CD8-positive, alpha-beta memory T cell (primary cell): ENCODE measurements at regions not wholly inside any gene's neighbourhood (a gene's known extent, or its start where the extent isn't known, plus 50 kb on each side); places are given as distances from the start of the nearest gene placed in this dataset.

Experiments used
- CTCF ChIA-PET: fragments of 350-600 bp; sonication (Branson Sonifier 250); formaldehyde crosslinking; loops from one replicate; lab custom pipeline; 2021; ENCODE audit warnings: antibody characterized with exemption; lab: Charles Lee
- POLR2A ChIA-PET: fragments of 350-600 bp; sonication (Branson Sonifier 250); formaldehyde crosslinking; loops from one replicate; lab custom pipeline; 2021; ENCODE audit warnings: antibody characterized with exemption; lab: Charles Lee
- DNase-seq, 5 donors: peaks; one replicate each; pipeline versions ENCODE4 v3.0.0 to v3.0.0-alpha.2; 2020 to 2022; ENCODE audit warnings: mixed read lengths in 1 of 5
- H3K27ac ChIP-seq: one replicate; pipeline ENCODE4 v1.7.0; 2013; ENCODE audit warnings: low read depth, mild to moderate bottlenecking, low read length, moderate library complexity
- H3K27me3 ChIP-seq: 2 replicates; pipeline ENCODE4 v1.7.0; 2013; ENCODE audit warnings: low read length, mild to moderate bottlenecking; ENCODE audit not compliant: insufficient read depth, poor library complexity, severe bottlenecking
- H3K36me3 ChIP-seq: 2 replicates; pipeline ENCODE4 v1.7.0; 2013; ENCODE audit warnings: mild to moderate bottlenecking, low read length, moderate library complexity; ENCODE audit not compliant: insufficient read depth
- H3K4me1 ChIP-seq: 2 replicates; pipeline ENCODE4 v1.7.0; 2013; ENCODE audit warnings: mild to moderate bottlenecking, low read length, moderate library complexity; ENCODE audit not compliant: insufficient read depth
- H3K4me3 ChIP-seq: 2 replicates; pipeline ENCODE4 v1.7.0; 2013; ENCODE audit warnings: mild to moderate bottlenecking, low read length
- H3K9me3 ChIP-seq: 2 replicates; pipeline ENCODE4 v1.7.0; 2013; ENCODE audit warnings: mild to moderate bottlenecking, low read length
- H3K27ac Mint-ChIP-seq, 8 donors: one replicate each; pipeline ENCODE4 v1.8.0; 2020 to 2021; ENCODE audit warnings: mixed read lengths in 8 of 8, mild to moderate bottlenecking in 6 of 8, inconsistent platforms in 3 of 8, moderate library complexity in 3 of 8
- H3K27me3 Mint-ChIP-seq, 2 donors: one replicate each; pipeline ENCODE4 v1.8.0; 2020 to 2021; ENCODE audit warnings: mixed read lengths in 2 of 2, mild to moderate bottlenecking in 1 of 2, moderate library complexity in 1 of 2
- H3K36me3 Mint-ChIP-seq, 3 donors: one replicate each; pipeline ENCODE4 v1.8.0; 2020 to 2021; ENCODE audit warnings: mixed read lengths in 3 of 3, inconsistent platforms in 1 of 3, mild to moderate bottlenecking in 1 of 3
- H3K4me1 Mint-ChIP-seq, 3 donors: one replicate each; pipeline ENCODE4 v1.8.0; 2020 to 2021; ENCODE audit warnings: mixed read lengths in 3 of 3, inconsistent platforms in 1 of 3, mild to moderate bottlenecking in 1 of 3
- H3K4me3 Mint-ChIP-seq, 7 donors: one replicate each; pipeline ENCODE4 v1.8.0; 2020 to 2021; ENCODE audit warnings: mixed read lengths in 7 of 7, mild to moderate bottlenecking in 6 of 7, moderate library complexity in 4 of 7, inconsistent platforms in 2 of 7
- H3K9me3 Mint-ChIP-seq, 5 donors: one replicate each; pipeline ENCODE4 v1.8.0; 2020 to 2022; ENCODE audit warnings: mixed read lengths in 5 of 5, mild to moderate bottlenecking in 3 of 5, moderate library complexity in 2 of 5, inconsistent platforms in 1 of 5

DNA sequence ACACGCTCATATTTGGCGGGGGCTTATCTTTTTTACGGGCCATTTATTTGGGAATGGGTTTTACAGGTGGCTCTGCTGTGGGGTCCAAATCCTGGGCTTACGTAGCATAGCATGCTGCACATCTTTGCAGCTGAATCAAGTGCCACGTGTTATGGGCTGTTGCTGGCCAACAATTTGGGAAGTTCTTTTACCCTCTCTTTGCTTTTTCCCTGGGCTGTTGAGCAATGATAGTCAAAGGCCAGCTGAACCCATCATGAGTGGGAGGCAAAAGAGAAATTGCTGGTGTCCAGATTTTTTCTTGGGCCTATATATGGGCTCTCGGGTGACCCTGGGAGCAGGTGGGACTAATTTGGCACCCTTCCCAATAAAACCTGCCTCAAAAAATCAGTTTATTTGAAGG lies 209.3 kb upstream of the SATB1 start:
- Mint-ChIP-seq H3K4me3 (no peak overlapping the region), H3K9me3 (peaks cover 0 to 2% (median 0%) of the 10 kb centered on the region in 5 donors), H3K27me3 (no peaks in the 10 kb centered on the region), H3K27ac (no peak overlapping the region), H3K4me1 (peaks cover 0 to 6% (median 0%) of the 10 kb centered on the region in 3 donors), H3K36me3 (peaks cover 0 to 7% (median 3%) of the 10 kb centered on the region in 3 donors)
- ChIA-PET POLR2A (no interaction called here), CTCF (no interaction called here)
- Histone ChIP-seq H3K4me1 (no peaks in the 10 kb centered on the region), H3K4me3 (no peak overlapping the region), H3K9me3 (no peaks in the 10 kb centered on the region), H3K27me3 (no peaks in the 10 kb centered on the region), H3K36me3 (no peaks in the 10 kb centered on the region), H3K27ac (no peak overlapping the region)
- DNase-seq: no peak

DNA sequence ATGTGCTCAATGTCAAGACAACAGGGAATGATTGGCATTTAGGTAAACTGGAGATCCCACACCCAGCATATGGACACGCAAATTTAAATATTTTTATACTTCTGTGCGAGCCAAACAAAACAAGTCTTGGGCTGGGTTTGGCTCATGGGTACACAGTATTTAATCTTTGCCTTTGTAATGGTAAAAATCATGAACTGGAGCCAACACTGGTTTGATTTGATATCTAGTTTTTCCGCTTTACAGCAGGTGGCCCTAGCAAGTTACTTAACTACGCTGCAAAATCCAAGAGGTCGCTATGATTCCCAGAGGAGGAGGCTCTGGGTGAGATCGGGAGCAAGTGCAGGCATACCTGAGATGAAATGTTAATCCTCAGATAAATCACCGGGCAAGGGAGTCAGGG lies 207.9 kb upstream of the SATB1 start:
- no peaks in the 10 kb centered on the region for H3K27me3 ChIP-seq
- H3K9me3 ChIP-seq: no peaks in the 10 kb centered on the region
- Mint-ChIP-seq H3K4me3 (no peak overlapping the region), H3K36me3 (peaks cover 0 to 5% (median 3%) of the 10 kb centered on the region in 3 donors), H3K27ac (no peak overlapping the region), H3K9me3 (peaks cover 0 to 2% (median 0%) of the 10 kb centered on the region in 5 donors), H3K4me1 (peaks cover 0 to 4% (median 0%) of the 10 kb centered on the region in 3 donors), H3K27me3 (no peaks in the 10 kb centered on the region)
- POLR2A ChIA-PET: no interaction called here
- H3K4me1 ChIP-seq: no peaks in the 10 kb centered on the region
- no peak overlapping the region for H3K4me3 ChIP-seq
- CTCF ChIA-PET: no interaction called here
- no peak for DNase-seq
- no peaks in the 10 kb centered on the region for H3K36me3 ChIP-seq
- no peak overlapping the region for H3K27ac ChIP-seq

DNA sequence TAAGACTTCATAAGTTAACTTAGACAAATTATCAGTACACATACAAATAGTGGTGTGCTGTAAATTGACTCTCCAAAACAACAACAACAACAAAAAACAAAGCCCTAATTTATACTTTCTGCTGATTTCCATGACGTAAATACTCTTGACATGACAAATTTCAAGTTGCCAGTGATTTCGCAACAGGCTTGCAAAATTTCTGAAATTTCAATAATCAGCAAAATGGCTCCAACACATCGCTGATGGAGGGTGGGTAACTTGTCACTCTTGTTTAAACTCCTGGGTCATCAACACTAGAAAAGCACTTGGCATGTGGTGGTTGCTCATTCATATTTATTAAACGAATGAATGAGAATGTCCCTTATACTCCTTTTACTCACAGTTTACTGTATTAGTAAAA lies 205.2 kb upstream of the SATB1 start:
- H3K9me3 Mint-ChIP-seq: no peaks in the 10 kb centered on the region
- no peak overlapping the region for H3K4me3 Mint-ChIP-seq
- POLR2A ChIA-PET: no interaction called here
- H3K36me3 Mint-ChIP-seq: peaks cover 0 to 6% (median 0%) of the 10 kb centered on the region in 3 donors
- Histone ChIP-seq H3K4me3 (no peak overlapping the region), H3K9me3 (no peaks in the 10 kb centered on the region), H3K27me3 (no peaks in the 10 kb centered on the region), H3K4me1 (no peaks in the 10 kb centered on the region), H3K27ac (no peak overlapping the region), H3K36me3 (no peaks in the 10 kb centered on the region)
- no peak overlapping the region for H3K27ac Mint-ChIP-seq
- H3K4me1 Mint-ChIP-seq: peaks cover 0 to 4% (median 0%) of the 10 kb centered on the region in 3 donors
- CTCF ChIA-PET: no interaction called here
- no peak for DNase-seq
- no peaks in the 10 kb centered on the region for H3K27me3 Mint-ChIP-seq

DNA sequence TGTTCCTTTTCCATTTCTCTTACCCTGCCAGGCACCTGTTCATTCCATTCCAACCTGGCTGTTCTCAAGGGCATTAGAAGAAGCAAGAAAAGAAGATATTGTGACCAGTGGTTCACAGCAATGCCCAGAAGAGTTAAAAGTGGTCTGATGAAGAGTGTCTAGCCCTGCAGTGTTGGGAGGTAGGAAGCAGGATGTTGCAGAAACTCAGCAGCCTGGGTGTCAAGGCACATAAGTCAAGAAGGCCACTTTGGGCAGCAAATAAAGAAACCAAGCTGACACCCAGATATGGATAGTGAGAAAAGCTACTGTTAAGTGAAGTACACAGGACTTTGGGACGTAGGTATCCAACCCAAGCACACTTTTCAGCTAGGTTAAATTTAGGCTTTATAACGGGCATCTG lies 199.9 kb upstream of the SATB1 start:
- Mint-ChIP-seq H3K27ac (peak overlapping the region in 1 of 8 donors; percentile 25), H3K4me1 (peaks cover 0 to 8% (median 0%) of the 10 kb centered on the region in 3 donors), H3K27me3 (peaks cover 0 to 3% of the 10 kb centered on the region in 2 donors), H3K36me3 (peaks cover 0 to 16% (median 0%) of the 10 kb centered on the region in 3 donors), H3K4me3 (no peak overlapping the region), H3K9me3 (no peaks in the 10 kb centered on the region)
- POLR2A ChIA-PET: no interaction called here
- CTCF ChIA-PET: no interaction called here
- no peak overlapping the region for H3K4me3 ChIP-seq
- no peaks in the 10 kb centered on the region for H3K9me3 ChIP-seq
- H3K27me3 ChIP-seq: no peaks in the 10 kb centered on the region
- no peak for DNase-seq
- no peaks in the 10 kb centered on the region for H3K36me3 ChIP-seq
- H3K4me1 ChIP-seq: no peaks in the 10 kb centered on the region
- no peak overlapping the region for H3K27ac ChIP-seq

DNA sequence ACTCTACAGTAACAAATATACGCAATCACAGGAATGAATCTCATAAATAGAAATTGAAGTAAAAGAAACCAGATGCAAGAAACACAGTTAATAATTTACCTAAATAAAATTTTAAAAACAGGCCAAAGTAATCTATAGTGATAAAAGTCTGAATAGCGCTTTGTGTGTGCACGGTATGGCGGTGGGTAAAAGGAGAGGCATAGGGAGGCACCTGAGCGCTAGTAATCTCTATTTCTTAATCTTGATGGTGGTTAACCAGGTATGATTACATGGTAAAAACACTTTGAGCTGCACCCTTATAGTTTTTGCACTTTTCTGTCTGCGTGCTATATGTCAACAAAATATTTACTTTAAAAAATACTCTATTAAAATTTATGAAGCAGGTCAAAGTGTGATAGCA lies 198.1 kb upstream of the SATB1 start:
- Histone ChIP-seq H3K4me3 (no peak overlapping the region), H3K27me3 (no peaks in the 10 kb centered on the region), H3K36me3 (no peaks in the 10 kb centered on the region), H3K4me1 (no peaks in the 10 kb centered on the region), H3K27ac (no peak overlapping the region), H3K9me3 (no peaks in the 10 kb centered on the region)
- no peak overlapping the region for H3K4me3 Mint-ChIP-seq
- peaks cover 0 to 3% of the 10 kb centered on the region in 2 donors for H3K27me3 Mint-ChIP-seq
- peaks cover 0 to 16% (median 0%) of the 10 kb centered on the region in 3 donors for H3K36me3 Mint-ChIP-seq
- POLR2A ChIA-PET: no interaction called here
- CTCF ChIA-PET: no interaction called here
- no peak for DNase-seq
- peaks cover 0 to 8% (median 0%) of the 10 kb centered on the region in 3 donors for H3K4me1 Mint-ChIP-seq
- no peaks in the 10 kb centered on the region for H3K9me3 Mint-ChIP-seq
- H3K27ac Mint-ChIP-seq: no peak overlapping the region

DNA sequence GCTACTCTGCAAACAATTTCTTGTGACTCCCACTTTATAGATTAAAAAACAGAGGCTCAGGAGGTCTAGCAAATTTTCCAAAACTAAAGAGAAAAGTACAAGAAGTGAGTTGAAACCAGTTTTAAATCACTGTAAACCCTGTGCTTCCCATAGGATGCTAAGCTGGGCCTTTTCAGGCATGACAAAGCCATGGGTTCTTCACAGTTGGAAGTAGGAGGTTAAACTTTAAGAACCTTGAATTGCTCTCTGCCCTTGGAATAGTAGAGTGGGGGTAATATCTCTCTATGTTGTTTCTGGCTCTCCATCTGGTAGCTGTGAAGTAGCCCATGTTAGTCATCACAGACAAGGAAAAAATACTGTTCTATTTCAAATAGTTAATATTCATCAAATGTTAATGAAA lies 193.6 kb upstream of the SATB1 start:
- Mint-ChIP-seq H3K36me3 (peaks cover 0 to 10% (median 0%) of the 10 kb centered on the region in 3 donors), H3K27me3 (peaks cover 0 to 3% of the 10 kb centered on the region in 2 donors), H3K4me1 (peaks cover 0 to 6% (median 1%) of the 10 kb centered on the region in 3 donors), H3K27ac (no peak overlapping the region), H3K9me3 (no peaks in the 10 kb centered on the region), H3K4me3 (no peak overlapping the region)
- no peak for DNase-seq
- Histone ChIP-seq H3K36me3 (no peaks in the 10 kb centered on the region), H3K27ac (no peak overlapping the region), H3K27me3 (no peaks in the 10 kb centered on the region), H3K4me3 (no peak overlapping the region), H3K9me3 (no peaks in the 10 kb centered on the region), H3K4me1 (no peaks in the 10 kb centered on the region)
- ChIA-PET CTCF (no interaction called here), POLR2A (no interaction called here)

DNA sequence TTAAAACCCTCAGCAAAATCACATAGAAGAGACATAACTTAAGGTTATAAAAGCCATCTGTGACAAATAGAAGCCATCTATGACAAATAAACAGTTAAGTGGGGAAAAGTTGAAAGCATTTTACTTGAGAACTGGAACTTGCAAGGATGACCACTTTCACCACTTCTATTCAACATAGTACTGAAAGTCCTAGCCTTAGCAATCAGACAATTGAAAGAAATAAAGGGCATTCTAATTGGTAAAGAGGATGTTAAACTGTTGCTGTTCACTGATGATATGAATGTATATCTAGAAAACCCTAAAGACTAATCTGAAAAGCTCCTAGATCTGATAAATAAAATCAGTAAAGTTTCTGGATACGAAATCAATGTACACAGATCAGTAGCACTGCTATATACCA lies 186.9 kb upstream of the SATB1 start:
- Mint-ChIP-seq H3K4me1 (peaks cover 0 to 2% (median 0%) of the 10 kb centered on the region in 3 donors), H3K4me3 (no peak overlapping the region)

DNA sequence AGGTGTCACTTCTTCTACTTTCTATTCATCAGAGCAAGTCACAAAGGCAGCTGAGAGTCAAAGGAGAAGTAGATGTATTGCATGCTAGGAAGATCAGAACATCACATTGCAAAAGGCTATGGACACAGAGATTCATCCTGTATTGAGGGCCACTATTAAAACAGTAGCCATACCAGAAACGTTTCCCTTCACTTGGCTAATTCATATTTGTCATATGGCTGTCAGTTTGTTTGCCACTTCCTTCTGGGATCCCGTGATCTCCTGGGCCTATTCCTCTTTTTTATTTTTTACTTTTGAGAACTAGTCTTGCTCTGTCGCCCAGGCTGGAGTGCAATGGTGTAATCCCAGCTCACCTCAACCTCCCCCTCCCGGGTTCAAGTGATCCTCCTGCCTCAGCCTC lies 184.0 kb upstream of the SATB1 start:
- no peak overlapping the region for H3K27ac Mint-ChIP-seq
- no peaks in the 10 kb centered on the region for H3K9me3 ChIP-seq
- no peak for DNase-seq
- H3K4me1 Mint-ChIP-seq: no peaks in the 10 kb centered on the region
- no peak overlapping the region for H3K27ac ChIP-seq
- H3K4me1 ChIP-seq: no peaks in the 10 kb centered on the region
- H3K36me3 ChIP-seq: no peaks in the 10 kb centered on the region
- ChIA-PET POLR2A (no interaction called here), CTCF (no interaction called here)
- H3K36me3 Mint-ChIP-seq: peaks cover 0 to 22% (median 0%) of the 10 kb centered on the region in 3 donors
- no peaks in the 10 kb centered on the region for H3K27me3 ChIP-seq
- no peak overlapping the region for H3K4me3 ChIP-seq
- H3K4me3 Mint-ChIP-seq: no peak overlapping the region
- H3K27me3 Mint-ChIP-seq: no peaks in the 10 kb centered on the region
- H3K9me3 Mint-ChIP-seq: peaks cover 0 to 7% (median 0%) of the 10 kb centered on the region in 5 donors

More for the DNA sequence above, 186.9 kb upstream of the SATB1 start:
- Histone ChIP-seq H3K36me3 (no peaks in the 10 kb centered on the region), H3K4me1 (no peaks in the 10 kb centered on the region), H3K9me3 (no peaks in the 10 kb centered on the region), H3K27ac (no peak overlapping the region), H3K4me3 (no peak overlapping the region), H3K27me3 (no peaks in the 10 kb centered on the region)
- ChIA-PET CTCF (no interaction called here), POLR2A (no interaction called here)
- H3K9me3 Mint-ChIP-seq: peaks cover 0 to 7% (median 0%) of the 10 kb centered on the region in 5 donors
- no peak overlapping the region for H3K27ac Mint-ChIP-seq
- no peak for DNase-seq
- H3K27me3 Mint-ChIP-seq: no peaks in the 10 kb centered on the region
- peaks cover 0 to 19% (median 0%) of the 10 kb centered on the region in 3 donors for H3K36me3 Mint-ChIP-seq
